ENCODE measurements at regions not wholly inside any gene's neighbourhood (a gene's known extent, or its start where the extent isn't known, plus 50 kb on each side); places are given as distances from the start of the nearest gene placed in this dataset.

DNA sequence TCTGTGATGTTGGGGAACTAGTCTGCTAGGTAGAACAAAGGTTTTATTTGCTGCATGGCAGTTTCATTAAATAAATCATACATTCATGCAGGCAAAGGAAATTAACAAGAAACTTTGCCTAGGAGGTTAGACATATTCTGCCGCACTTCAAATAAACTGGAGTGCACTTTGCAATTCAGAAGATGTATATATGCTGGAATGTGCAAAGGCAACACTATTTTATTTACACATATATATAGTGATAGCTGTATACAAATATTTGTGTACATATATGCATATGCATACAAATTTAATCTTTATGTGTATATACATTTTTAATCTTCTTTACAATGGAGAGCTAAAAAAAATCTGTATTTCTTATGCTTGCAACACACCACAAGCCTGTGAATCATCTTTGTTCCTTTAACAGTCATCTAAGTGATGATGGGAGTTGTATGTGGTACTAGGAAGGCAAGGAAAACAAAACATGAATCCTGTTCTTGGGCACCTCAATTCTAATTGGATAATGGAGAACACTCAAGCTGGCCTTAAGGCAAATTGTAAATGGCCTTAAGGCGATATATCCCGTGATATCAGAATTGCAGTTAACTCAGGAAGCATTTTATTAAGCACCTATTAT lies 605.8 kb upstream of the CAMK1G start:
- no peak overlapping the region for H3K4me3 Mint-ChIP-seq (ENCODE audit: unreplicated experiment)
- no peak for DNase-seq (ENCODE audit: low read depth)
- Histone ChIP-seq H3K27me3 (ENCODE audit: insufficient read depth, low read length) (no peaks in the 10 kb centered on the region), H3K9me3 (ENCODE audit: insufficient read depth, low read depth, low read length) (no peaks in the 10 kb centered on the region), H2AFZ (ENCODE audit: low read depth, low read length) (no peak overlapping the region), H3K4me3 (ENCODE audit: insufficient read depth, low read depth, low read length) (no peak overlapping the region), H3K27ac (ENCODE audit: low read depth, low read length) (no peak overlapping the region), H3K9ac (ENCODE audit: low read length) (no peak overlapping the region), H3K4me2 (ENCODE audit: low read length) (no peak overlapping the region), H3K79me2 (ENCODE audit: insufficient read depth, low read length) (no peaks in the 10 kb centered on the region), H3K36me3 (ENCODE audit: insufficient read depth, low read length) (no peaks in the 10 kb centered on the region), H4K20me1 (ENCODE audit: insufficient read depth, low read length) (no peaks in the 10 kb centered on the region), H3K4me1 (ENCODE audit: insufficient read depth, low read length) (no peaks in the 10 kb centered on the region)
- H3K4me1 Mint-ChIP-seq (ENCODE audit: low read depth, unreplicated experiment), result no peaks in the 10 kb centered on the region
- no peak overlapping the region for H3K27ac Mint-ChIP-seq (ENCODE audit: unreplicated experiment)
- TF ChIP-seq, protein P1, sequence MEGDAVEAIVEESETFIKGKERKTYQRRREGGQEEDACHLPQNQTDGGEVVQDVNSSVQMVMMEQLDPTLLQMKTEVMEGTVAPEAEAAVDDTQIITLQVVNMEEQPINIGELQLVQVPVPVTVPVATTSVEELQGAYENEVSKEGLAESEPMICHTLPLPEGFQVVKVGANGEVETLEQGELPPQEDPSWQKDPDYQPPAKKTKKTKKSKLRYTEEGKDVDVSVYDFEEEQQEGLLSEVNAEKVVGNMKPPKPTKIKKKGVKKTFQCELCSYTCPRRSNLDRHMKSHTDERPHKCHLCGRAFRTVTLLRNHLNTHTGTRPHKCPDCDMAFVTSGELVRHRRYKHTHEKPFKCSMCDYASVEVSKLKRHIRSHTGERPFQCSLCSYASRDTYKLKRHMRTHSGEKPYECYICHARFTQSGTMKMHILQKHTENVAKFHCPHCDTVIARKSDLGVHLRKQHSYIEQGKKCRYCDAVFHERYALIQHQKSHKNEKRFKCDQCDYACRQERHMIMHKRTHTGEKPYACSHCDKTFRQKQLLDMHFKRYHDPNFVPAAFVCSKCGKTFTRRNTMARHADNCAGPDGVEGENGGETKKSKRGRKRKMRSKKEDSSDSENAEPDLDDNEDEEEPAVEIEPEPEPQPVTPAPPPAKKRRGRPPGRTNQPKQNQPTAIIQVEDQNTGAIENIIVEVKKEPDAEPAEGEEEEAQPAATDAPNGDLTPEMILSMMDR (IDR thresholded peaks at IDR 0.05; ENCODE audit: insufficient read depth, low read depth, low read length), result no peak
- no peak for TF ChIP-seq EZH2 (IDR thresholded peaks at IDR 0.05; ENCODE audit: insufficient read depth, low read length)
- no peak for FAIRE-seq
- H3K9me3 Mint-ChIP-seq (ENCODE audit: unreplicated experiment), result no peaks in the 10 kb centered on the region
- H3K36me3 Mint-ChIP-seq (ENCODE audit: low read depth, unreplicated experiment), result no peaks in the 10 kb centered on the region
- peaks cover 2% of the 10 kb centered on the region for H3K27me3 Mint-ChIP-seq (ENCODE audit: low read depth, unreplicated experiment)

GRCh38 chr1:208979776-208980175 lies 603.7 kb upstream of the CAMK1G start:
- H3K4me1 Mint-ChIP-seq (ENCODE audit: low read depth, unreplicated experiment), result no peaks in the 10 kb centered on the region
- TF ChIP-seq, protein P1 (IDR thresholded peaks at IDR 0.05; ENCODE audit: insufficient read depth, low read depth, low read length), result no peak
- TF ChIP-seq EZH2 (IDR thresholded peaks at IDR 0.05; ENCODE audit: insufficient read depth, low read length), result no peak
- H3K9ac ChIP-seq (ENCODE audit: low read length), result no peak overlapping the region

GRCh38 chr1:208980605-208981004 lies 602.9 kb upstream of the CAMK1G start:
- H4K20me1 ChIP-seq (ENCODE audit: insufficient read depth, low read length), result no peaks in the 10 kb centered on the region
- Mint-ChIP-seq H3K4me1 (ENCODE audit: low read depth, unreplicated experiment) (no peaks in the 10 kb centered on the region), H3K27ac (ENCODE audit: unreplicated experiment) (no peak overlapping the region), H3K36me3 (ENCODE audit: low read depth, unreplicated experiment) (no peaks in the 10 kb centered on the region), H3K9me3 (ENCODE audit: unreplicated experiment) (no peaks in the 10 kb centered on the region), H3K4me3 (ENCODE audit: unreplicated experiment) (no peak overlapping the region), H3K27me3 (ENCODE audit: low read depth, unreplicated experiment) (no peaks in the 10 kb centered on the region)
- no peak overlapping the region for H3K9ac ChIP-seq (ENCODE audit: low read length)
- H3K9me3 ChIP-seq (ENCODE audit: insufficient read depth, low read depth, low read length), result no peaks in the 10 kb centered on the region
- H3K4me3 ChIP-seq (ENCODE audit: insufficient read depth, low read depth, low read length), result no peak overlapping the region
- H3K4me1 ChIP-seq (ENCODE audit: insufficient read depth, low read length), result no peaks in the 10 kb centered on the region
- H3K27me3 ChIP-seq (ENCODE audit: insufficient read depth, low read length), result no peaks in the 10 kb centered on the region
- no peak overlapping the region for H3K4me2 ChIP-seq (ENCODE audit: low read length)
- H2AFZ ChIP-seq (ENCODE audit: low read depth, low read length), result no peak overlapping the region
- DNase-seq (ENCODE audit: low read depth), result no peak
- H3K79me2 ChIP-seq (ENCODE audit: insufficient read depth, low read length), result no peaks in the 10 kb centered on the region
- no peak overlapping the region for H3K27ac ChIP-seq (ENCODE audit: low read depth, low read length)
- no peak for TF ChIP-seq EZH2 (IDR thresholded peaks at IDR 0.05; ENCODE audit: insufficient read depth, low read length)
- TF ChIP-seq, protein P1 (IDR thresholded peaks at IDR 0.05; ENCODE audit: insufficient read depth, low read depth, low read length), result no peak
- H3K36me3 ChIP-seq (ENCODE audit: insufficient read depth, low read length), result no peaks in the 10 kb centered on the region
- no peak for FAIRE-seq

More at GRCh38 chr1:208979776-208980175, 603.7 kb upstream of the CAMK1G start:
- no peaks in the 10 kb centered on the region for H3K4me1 ChIP-seq (ENCODE audit: insufficient read depth, low read length)
- H3K27me3 ChIP-seq (ENCODE audit: insufficient read depth, low read length), result no peaks in the 10 kb centered on the region
- H3K4me2 ChIP-seq (ENCODE audit: low read length), result no peak overlapping the region
- H3K27ac ChIP-seq (ENCODE audit: low read depth, low read length), result no peak overlapping the region
- Mint-ChIP-seq H3K27ac (ENCODE audit: unreplicated experiment) (no peak overlapping the region), H3K27me3 (ENCODE audit: low read depth, unreplicated experiment) (no peaks in the 10 kb centered on the region), H3K36me3 (ENCODE audit: low read depth, unreplicated experiment) (no peaks in the 10 kb centered on the region), H3K9me3 (ENCODE audit: unreplicated experiment) (no peaks in the 10 kb centered on the region), H3K4me3 (ENCODE audit: unreplicated experiment) (no peak overlapping the region)
- FAIRE-seq (no peak), DNase-seq (ENCODE audit: low read depth) (no peak)
- no peak overlapping the region for H2AFZ ChIP-seq (ENCODE audit: low read depth, low read length)
- H3K36me3 ChIP-seq (ENCODE audit: insufficient read depth, low read length), result no peaks in the 10 kb centered on the region
- no peaks in the 10 kb centered on the region for H4K20me1 ChIP-seq (ENCODE audit: insufficient read depth, low read length)
- H3K9me3 ChIP-seq (ENCODE audit: insufficient read depth, low read depth, low read length), result no peaks in the 10 kb centered on the region
- no peaks in the 10 kb centered on the region for H3K79me2 ChIP-seq (ENCODE audit: insufficient read depth, low read length)
- no peak overlapping the region for H3K4me3 ChIP-seq (ENCODE audit: insufficient read depth, low read depth, low read length)
